ENCODE measurements at regions not wholly inside any gene's neighbourhood (a gene's known extent, or its start where the extent isn't known, plus 50 kb on each side); places are given as distances from the start of the nearest gene placed in this dataset.

- no peak for TF ChIP-seq CTCF (conservative IDR thresholded peaks at IDR 0.05 in 1 of 2, IDR thresholded peaks at IDR 0.05 in 1 of 2; ENCODE audit: low read depth in 1 of 2, low read length in 2 of 2)
- no peak for TF ChIP-seq EZH2 (IDR thresholded peaks at IDR 0.05; ENCODE audit: low read length, missing control alignments)
Measured at GRCh38 chr12:19778797-19779196, 339.5 kb downstream of the AEBP2 start.

All from fibroblast of lung (primary cell).